HEK293 (cell line): ENCODE measurements at regions not wholly inside any gene's neighbourhood (a gene's known extent, or its start where the extent isn't known, plus 50 kb on each side); places are given as distances from the start of the nearest gene placed in this dataset.

ENCODE experiments used
- CTCF ChIA-PET: fragments of 350-600 bp; formaldehyde crosslinking; extraction: SDS; loops from one replicate; lab custom pipeline; 2021; ENCODE audit warnings: antibody characterized with exemption; lab: Yijun Ruan, JAX
- POLR2A ChIA-PET: fragments of 300-600 bp; formaldehyde crosslinking; extraction: SDS; loops from one replicate; lab custom pipeline; 2020; ENCODE audit warnings: antibody characterized with exemption, inconsistent platforms; lab: Yijun Ruan, JAX
- H3K27ac ChIP-seq: fragments of 200-500 bp; sonication (Bioruptor generic); 2 replicates; pipeline ENCODE4 v1.5.1; 2014; ENCODE audit warnings: low read depth, low read length, control low read depth, inconsistent platforms; ENCODE audit errors: extremely low read depth
- H3K36me3 ChIP-seq, 2 experiments: fragments of 200-500 bp in 1 of 2; sonication (Bioruptor generic) in 1 of 2; 1 replicate in 1 of 2; 2 replicates in 1 of 2; pipeline ENCODE4 v1.5.1; 2014 to 2017; ENCODE audit warnings: inconsistent platforms in 2 of 2, low read length in 2 of 2; ENCODE audit not compliant: control insufficient read depth in 2 of 2, insufficient read depth in 1 of 2
- H3K4me1 ChIP-seq: fragments of 200-500 bp; sonication (Bioruptor generic); 2 replicates; pipeline ENCODE4 v1.5.1; 2014; ENCODE audit warnings: mild to moderate bottlenecking, low read length, inconsistent platforms; ENCODE audit not compliant: control insufficient read depth, insufficient read depth
- H3K4me3 ChIP-seq: 2 replicates; pipeline ENCODE4 v1.5.1; 2011; ENCODE audit warnings: low read depth, mild to moderate bottlenecking, control low read depth, low read length, moderate library complexity
- H3K9me3 ChIP-seq: fragments of 200-500 bp; sonication (Bioruptor generic); 2 replicates; pipeline ENCODE4 v1.5.1; 2014; ENCODE audit warnings: low read depth, low read length, inconsistent platforms; ENCODE audit not compliant: control insufficient read depth, insufficient read depth
- BCL11B ChIP-seq: fragments of 450-650 bp; formaldehyde crosslinking; IDR thresholded peaks from 2 replicates; pipeline ENCODE4 v1.5.1; 2016; ENCODE audit warnings: low read depth, missing biosample characterization, missing genetic modification characterization
- KLF10 ChIP-seq: fragments of 450-650 bp; IDR thresholded peaks from 2 replicates; pipeline ENCODE4 v1.5.1; 2018; ENCODE audit warnings: missing biosample characterization, mild to moderate bottlenecking, missing genetic modification characterization
- MYNN ChIP-seq: fragments of 450-650 bp; formaldehyde crosslinking; IDR thresholded peaks from 2 replicates; pipeline ENCODE4 v1.5.1; 2016; ENCODE audit warnings: missing biosample characterization, missing genetic modification characterization, borderline replicate concordance
- OSR2 ChIP-seq: fragments of 450-650 bp; formaldehyde crosslinking; IDR thresholded peaks from 2 replicates; pipeline ENCODE4 v1.5.1; 2016; ENCODE audit warnings: missing biosample characterization, missing genetic modification characterization
- SETDB1 ChIP-seq: IDR thresholded peaks from one replicate; pipeline ENCODE4 v1.6.1; 2017; ENCODE audit warnings: mild to moderate bottlenecking, low read length, moderate library complexity, mixed read lengths; ENCODE audit not compliant: insufficient read length
- YY1 ChIP-seq: fragments of 450-650 bp; formaldehyde crosslinking; IDR thresholded peaks from 2 replicates; pipeline ENCODE4 v1.5.1; 2018; ENCODE audit warnings: missing biosample characterization, missing genetic modification characterization
- ZBTB17 ChIP-seq: fragments of 450-650 bp; formaldehyde crosslinking; IDR thresholded peaks from 2 replicates; pipeline ENCODE4 v1.5.1; 2016; ENCODE audit warnings: missing biosample characterization, missing genetic modification characterization
- ZFHX2 ChIP-seq: fragments of 450-650 bp; formaldehyde crosslinking; conservative IDR thresholded peaks from 2 replicates; pipeline ENCODE4 v1.5.1; 2016; ENCODE audit warnings: missing biosample characterization, missing genetic modification characterization
- ZFP37 ChIP-seq: fragments of 450-650 bp; formaldehyde crosslinking; IDR thresholded peaks from 2 replicates; pipeline ENCODE4 v1.5.1; 2016; ENCODE audit warnings: missing biosample characterization, missing genetic modification characterization
- ZFP41 ChIP-seq: fragments of 450-650 bp; formaldehyde crosslinking; IDR thresholded peaks from 2 replicates; pipeline ENCODE4 v1.5.1; 2016; ENCODE audit warnings: missing biosample characterization, missing genetic modification characterization, borderline replicate concordance
- ZNF148 ChIP-seq: fragments of 450-650 bp; formaldehyde crosslinking; IDR thresholded peaks from 2 replicates; pipeline ENCODE4 v1.5.0; 2017; ENCODE audit warnings: missing biosample characterization, missing genetic modification characterization, borderline replicate concordance
- ZNF2 ChIP-seq: fragments of 450-650 bp; formaldehyde crosslinking; IDR thresholded peaks from 2 replicates; pipeline ENCODE4 v1.5.1; 2016; ENCODE audit warnings: missing biosample characterization, missing genetic modification characterization
- ZNF211 ChIP-seq: fragments of 450-650 bp; formaldehyde crosslinking; IDR thresholded peaks from 2 replicates; pipeline ENCODE4 v1.5.1; 2016; ENCODE audit warnings: low read depth, missing biosample characterization, missing genetic modification characterization
- ZNF266 ChIP-seq: fragments of 450-650 bp; formaldehyde crosslinking; IDR thresholded peaks from 2 replicates; pipeline ENCODE4 v1.5.1; 2016; ENCODE audit warnings: missing biosample characterization, missing genetic modification characterization, low read depth
- ZNF311 ChIP-seq: fragments of 450-650 bp; formaldehyde crosslinking; IDR thresholded peaks from 2 replicates; pipeline ENCODE4 v1.5.1; 2017; ENCODE audit warnings: missing biosample characterization, missing genetic modification characterization, borderline replicate concordance
- ZNF350 ChIP-seq: fragments of 450-650 bp; formaldehyde crosslinking; IDR thresholded peaks from 2 replicates; pipeline ENCODE4 v1.5.0; 2017; ENCODE audit warnings: missing biosample characterization, mild to moderate bottlenecking, missing genetic modification characterization
- ZNF558 ChIP-seq: fragments of 450-650 bp; formaldehyde crosslinking; IDR thresholded peaks from 2 replicates; pipeline ENCODE4 v1.5.1; 2016; ENCODE audit warnings: missing biosample characterization, missing genetic modification characterization
- ZNF561 ChIP-seq: fragments of 450-650 bp; IDR thresholded peaks from 2 replicates; pipeline ENCODE4 v1.5.1; 2018; ENCODE audit warnings: missing biosample characterization, missing genetic modification characterization, borderline replicate concordance
- ZNF791 ChIP-seq: fragments of 450-650 bp; formaldehyde crosslinking; IDR thresholded peaks from 2 replicates; pipeline ENCODE4 v1.5.1; 2016; ENCODE audit warnings: missing biosample characterization, missing genetic modification characterization
- ZSCAN30 ChIP-seq: fragments of 450-650 bp; IDR thresholded peaks from 2 replicates; pipeline ENCODE4 v1.5.1; 2018; ENCODE audit warnings: missing biosample characterization, mild to moderate bottlenecking, missing genetic modification characterization, moderate library complexity
- TF ChIP-seq, protein P1 (sequence below): fragments of 450-650 bp; formaldehyde crosslinking; IDR thresholded peaks from 2 replicates; pipeline ENCODE4 v1.5.1; 2016; ENCODE audit warnings: missing biosample characterization, missing genetic modification characterization
- TF ChIP-seq, protein P2 (sequence below): fragments of 450-650 bp; formaldehyde crosslinking; IDR thresholded peaks from 2 replicates; pipeline ENCODE4; 2016; ENCODE audit warnings: missing biosample characterization, missing genetic modification characterization
- TF ChIP-seq, protein P3 (sequence below): fragments of 450-650 bp; IDR thresholded peaks from 2 replicates; pipeline ENCODE4 v1.5.1; 2018; ENCODE audit warnings: missing biosample characterization, mild to moderate bottlenecking, missing genetic modification characterization
- TF ChIP-seq, protein P4 (sequence below): fragments of 450-650 bp; formaldehyde crosslinking; IDR thresholded peaks from 2 replicates; pipeline ENCODE4 v1.5.1; 2016; ENCODE audit warnings: missing biosample characterization, missing genetic modification characterization

DNA sequence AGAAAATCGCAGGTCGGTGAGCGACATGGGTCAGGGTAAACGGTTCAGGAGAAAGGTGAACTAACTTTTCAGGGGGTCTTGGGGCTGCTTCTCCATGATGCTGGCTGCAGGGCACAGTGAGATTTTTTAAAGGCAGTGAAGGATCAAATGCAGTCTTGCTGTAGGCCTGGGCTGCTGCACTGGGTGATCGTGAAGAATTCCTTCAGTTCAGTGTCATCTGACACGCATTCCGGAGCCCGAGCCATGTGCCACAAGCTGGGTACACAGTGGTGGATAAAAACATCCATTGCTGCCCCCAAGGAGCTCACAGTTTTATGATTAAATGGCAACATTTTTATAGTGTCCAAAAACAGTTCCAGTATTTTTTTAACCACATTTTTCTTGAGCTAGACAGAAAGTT lies 56.3 kb upstream of the GPR12 start (continued):
- TF ChIP-seq ZNF791 (tag by site-specific recombination) = no peak
- TF ChIP-seq KLF10 (tag by site-specific recombination) = no peak

DNA sequence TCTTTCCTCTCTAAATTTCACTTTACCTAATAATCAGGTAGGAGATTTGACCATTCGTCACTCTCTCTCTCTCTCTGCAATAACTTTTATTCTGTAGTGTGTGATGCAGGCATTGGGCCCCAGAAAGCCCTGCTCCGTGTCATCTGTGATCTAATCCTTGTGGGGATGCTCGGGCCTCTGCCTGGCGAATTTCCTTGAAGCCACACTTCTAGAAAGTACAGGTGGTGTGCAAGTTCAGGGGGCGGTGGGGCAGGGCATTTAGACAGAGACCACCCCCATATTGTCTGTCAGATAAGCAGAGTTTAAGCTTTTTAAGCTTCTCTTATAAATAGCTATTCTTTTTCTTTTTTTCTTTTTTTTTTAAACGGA lies 53.4 kb upstream of the GPR12 start:
- ChIA-PET CTCF (no interaction called here), POLR2A (no interaction called here)
- Histone ChIP-seq H3K9me3 (no peaks in the 10 kb centered on the region), H3K4me1 (no peaks in the 10 kb centered on the region), H3K36me3 (no peaks in the 10 kb centered on the region), H3K27ac (no peak overlapping the region), H3K4me3 (no peak overlapping the region)
- TF ChIP-seq ZNF211 (tag by site-specific recombination) = no peak
- TF ChIP-seq ZNF148 (tag by site-specific recombination) = no peak
- no peak for TF ChIP-seq ZSCAN30
- TF ChIP-seq, protein P1, sequence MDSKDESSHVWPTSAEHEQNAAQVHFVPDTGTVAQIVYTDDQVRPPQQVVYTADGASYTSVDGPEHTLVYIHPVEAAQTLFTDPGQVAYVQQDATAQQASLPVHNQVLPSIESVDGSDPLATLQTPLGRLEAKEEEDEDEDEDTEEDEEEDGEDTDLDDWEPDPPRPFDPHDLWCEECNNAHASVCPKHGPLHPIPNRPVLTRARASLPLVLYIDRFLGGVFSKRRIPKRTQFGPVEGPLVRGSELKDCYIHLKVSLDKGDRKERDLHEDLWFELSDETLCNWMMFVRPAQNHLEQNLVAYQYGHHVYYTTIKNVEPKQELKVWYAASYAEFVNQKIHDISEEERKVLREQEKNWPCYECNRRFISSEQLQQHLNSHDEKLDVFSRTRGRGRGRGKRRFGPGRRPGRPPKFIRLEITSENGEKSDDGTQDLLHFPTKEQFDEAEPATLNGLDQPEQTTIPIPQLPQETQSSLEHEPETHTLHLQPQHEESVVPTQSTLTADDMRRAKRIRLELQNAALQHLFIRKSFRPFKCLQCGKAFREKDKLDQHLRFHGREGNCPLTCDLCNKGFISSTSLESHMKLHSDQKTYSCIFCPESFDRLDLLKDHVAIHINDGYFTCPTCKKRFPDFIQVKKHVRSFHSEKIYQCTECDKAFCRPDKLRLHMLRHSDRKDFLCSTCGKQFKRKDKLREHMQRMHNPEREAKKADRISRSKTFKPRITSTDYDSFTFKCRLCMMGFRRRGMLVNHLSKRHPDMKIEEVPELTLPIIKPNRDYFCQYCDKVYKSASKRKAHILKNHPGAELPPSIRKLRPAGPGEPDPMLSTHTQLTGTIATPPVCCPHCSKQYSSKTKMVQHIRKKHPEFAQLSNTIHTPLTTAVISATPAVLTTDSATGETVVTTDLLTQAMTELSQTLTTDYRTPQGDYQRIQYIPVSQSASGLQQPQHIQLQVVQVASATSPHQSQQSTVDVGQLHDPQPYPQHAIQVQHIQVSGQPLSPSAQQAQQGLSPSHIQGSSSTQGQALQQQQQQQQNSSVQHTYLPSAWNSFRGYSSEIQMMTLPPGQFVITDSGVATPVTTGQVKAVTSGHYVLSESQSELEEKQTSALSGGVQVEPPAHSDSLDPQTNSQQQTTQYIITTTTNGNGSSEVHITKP (tag by site-specific recombination) = no peak
- TF ChIP-seq ZNF558 (tag by site-specific recombination) = no peak
- no peak for TF ChIP-seq BCL11B (tag by site-specific recombination)
- TF ChIP-seq, protein P2, sequence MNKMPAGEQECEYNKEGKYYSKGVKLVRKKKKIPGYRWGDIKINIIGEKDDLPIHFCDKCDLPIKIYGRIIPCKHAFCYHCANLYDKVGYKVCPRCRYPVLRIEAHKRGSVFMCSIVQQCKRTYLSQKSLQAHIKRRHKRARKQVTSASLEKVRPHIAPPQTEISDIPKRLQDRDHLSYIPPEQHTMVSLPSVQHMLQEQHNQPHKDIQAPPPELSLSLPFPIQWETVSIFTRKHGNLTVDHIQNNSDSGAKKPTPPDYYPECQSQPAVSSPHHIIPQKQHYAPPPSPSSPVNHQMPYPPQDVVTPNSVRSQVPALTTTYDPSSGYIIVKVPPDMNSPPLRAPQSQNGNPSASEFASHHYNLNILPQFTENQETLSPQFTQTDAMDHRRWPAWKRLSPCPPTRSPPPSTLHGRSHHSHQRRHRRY (tag by site-specific recombination) = no peak
- no peak for TF ChIP-seq SETDB1
- TF ChIP-seq ZFP37 (tag by site-specific recombination) = no peak
- TF ChIP-seq ZNF266 (tag by site-specific recombination) = no peak
- no peak for TF ChIP-seq OSR2 (tag by site-specific recombination)
- TF ChIP-seq ZNF2 (tag by site-specific recombination) = no peak
- no peak for TF ChIP-seq ZBTB17 (tag by site-specific recombination)
- TF ChIP-seq ZFHX2 = no peak

DNA sequence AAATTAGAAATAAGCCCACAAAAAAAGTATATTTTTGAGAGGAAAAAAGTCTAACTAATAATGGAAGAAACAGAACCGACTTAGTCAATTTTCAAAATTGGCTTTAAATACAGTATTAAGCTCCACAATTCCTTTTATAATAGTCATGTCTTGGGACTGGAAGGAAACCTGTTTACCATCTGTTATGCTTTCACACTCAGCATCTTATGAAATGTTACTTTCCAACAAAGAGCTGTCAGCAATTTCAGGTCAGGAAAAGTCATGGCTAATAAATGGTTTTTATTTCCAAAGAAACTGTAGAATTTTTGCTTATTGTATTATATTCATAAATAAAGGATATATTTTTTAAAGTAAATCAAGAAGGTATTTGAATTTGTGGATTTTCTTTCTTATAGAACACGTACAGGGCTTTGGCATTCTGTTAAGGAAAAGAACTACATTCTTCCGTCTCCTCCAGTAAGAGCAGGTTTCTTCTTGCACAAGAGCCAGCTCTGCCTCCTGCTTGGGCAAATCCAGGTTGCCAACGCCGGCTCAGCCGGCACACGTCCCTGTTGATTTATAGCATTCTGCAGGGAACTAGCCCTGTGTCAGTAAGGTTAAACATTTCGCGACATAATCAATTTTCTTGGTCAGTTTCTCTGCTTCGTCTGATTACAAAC lies 52.9 kb upstream of the GPR12 start:
- Histone ChIP-seq H3K4me1 (no peaks in the 10 kb centered on the region), H3K36me3 (no peaks in the 10 kb centered on the region), H3K4me3 (no peak overlapping the region), H3K9me3 (no peaks in the 10 kb centered on the region), H3K27ac (no peak overlapping the region)
- CTCF ChIA-PET = interaction anchor here (0.7 kb wide), 1 partner anchor 111 kb away, joined by 3 read pairs; no protein-coding TSS in a partner anchor
- POLR2A ChIA-PET = interaction anchor here (0.6 kb wide), 1 partner anchor 24 kb away, joined by 3 read pairs; no protein-coding TSS in a partner anchor
- TF ChIP-seq ZFP41 (tag by site-specific recombination) = no peak
- TF ChIP-seq ZNF266 (tag by site-specific recombination) = no peak
- no peak for TF ChIP-seq ZNF350 (tag by site-specific recombination)
- no peak for TF ChIP-seq ZNF561
- TF ChIP-seq, protein P3, sequence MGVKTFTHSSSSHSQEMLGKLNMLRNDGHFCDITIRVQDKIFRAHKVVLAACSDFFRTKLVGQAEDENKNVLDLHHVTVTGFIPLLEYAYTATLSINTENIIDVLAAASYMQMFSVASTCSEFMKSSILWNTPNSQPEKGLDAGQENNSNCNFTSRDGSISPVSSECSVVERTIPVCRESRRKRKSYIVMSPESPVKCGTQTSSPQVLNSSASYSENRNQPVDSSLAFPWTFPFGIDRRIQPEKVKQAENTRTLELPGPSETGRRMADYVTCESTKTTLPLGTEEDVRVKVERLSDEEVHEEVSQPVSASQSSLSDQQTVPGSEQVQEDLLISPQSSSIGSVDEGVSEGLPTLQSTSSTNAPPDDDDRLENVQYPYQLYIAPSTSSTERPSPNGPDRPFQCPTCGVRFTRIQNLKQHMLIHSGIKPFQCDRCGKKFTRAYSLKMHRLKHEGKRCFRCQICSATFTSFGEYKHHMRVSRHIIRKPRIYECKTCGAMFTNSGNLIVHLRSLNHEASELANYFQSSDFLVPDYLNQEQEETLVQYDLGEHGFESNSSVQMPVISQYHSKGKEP (tag by site-specific recombination) = no peak
- TF ChIP-seq, protein P4, sequence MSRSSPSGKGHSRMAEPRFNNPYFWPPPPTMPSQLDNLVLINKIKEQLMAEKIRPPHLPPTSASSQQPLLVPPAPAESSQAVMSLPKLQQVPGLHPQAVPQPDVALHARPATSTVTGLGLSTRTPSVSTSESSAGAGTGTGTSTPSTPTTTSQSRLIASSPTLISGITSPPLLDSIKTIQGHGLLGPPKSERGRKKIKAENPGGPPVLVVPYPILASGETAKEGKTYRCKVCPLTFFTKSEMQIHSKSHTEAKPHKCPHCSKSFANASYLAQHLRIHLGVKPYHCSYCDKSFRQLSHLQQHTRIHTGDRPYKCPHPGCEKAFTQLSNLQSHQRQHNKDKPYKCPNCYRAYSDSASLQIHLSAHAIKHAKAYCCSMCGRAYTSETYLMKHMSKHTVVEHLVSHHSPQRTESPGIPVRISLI (tag by site-specific recombination) = no peak
- no peak for TF ChIP-seq ZNF311 (tag by site-specific recombination)
- TF ChIP-seq YY1 = no peak
- no peak for TF ChIP-seq MYNN (tag by site-specific recombination)
